ENCODE measurements at regions not wholly inside any gene's neighbourhood (a gene's known extent, or its start where the extent isn't known, plus 50 kb on each side); places are given as distances from the start of the nearest gene placed in this dataset.

DNA sequence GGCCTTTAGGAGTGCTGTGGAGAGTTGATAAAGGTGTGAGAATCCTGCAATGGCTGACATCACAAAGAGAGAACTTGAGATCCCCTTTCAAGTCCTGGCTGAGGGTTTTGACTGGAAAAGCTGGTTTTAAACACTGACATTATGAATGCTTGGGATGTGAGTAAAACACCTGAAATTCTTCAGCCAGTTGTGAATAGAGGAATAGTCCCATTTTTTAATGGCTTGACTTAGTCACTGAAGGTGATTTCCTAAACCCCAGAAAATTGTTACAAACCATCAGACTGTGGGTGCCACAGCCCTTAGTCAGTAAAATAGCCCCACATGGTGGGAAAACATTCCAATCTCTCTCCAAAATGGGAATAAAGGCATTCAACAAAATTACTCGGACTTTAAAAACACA lies 107.7 kb upstream of the LMO4 start:
- FAIRE-seq = no peak

DNA sequence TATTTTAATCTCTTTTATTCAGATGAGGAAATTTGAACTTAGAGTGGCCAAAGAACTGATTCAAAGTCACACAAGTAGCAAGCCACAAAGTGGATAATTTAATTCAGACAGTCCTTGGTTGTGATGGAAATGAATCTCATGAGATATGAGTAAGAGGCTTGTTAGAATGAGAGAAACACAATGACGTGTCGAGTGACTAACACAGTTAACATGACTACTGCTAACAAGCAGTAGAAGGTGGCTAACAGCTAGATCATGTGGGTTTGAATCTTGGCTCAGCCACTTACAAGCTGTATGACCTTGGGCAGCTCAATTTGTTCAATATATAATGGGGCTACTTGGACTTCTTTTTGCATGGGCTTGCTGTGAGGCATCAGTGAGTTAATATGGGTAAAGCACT lies 104.5 kb upstream of the LMO4 start:
- FAIRE-seq = peak; percentile 77

More for the DNA sequence above, 107.7 kb upstream of the LMO4 start:
- no peak for DNase-seq (ENCODE audit: low spot score)

DNA sequence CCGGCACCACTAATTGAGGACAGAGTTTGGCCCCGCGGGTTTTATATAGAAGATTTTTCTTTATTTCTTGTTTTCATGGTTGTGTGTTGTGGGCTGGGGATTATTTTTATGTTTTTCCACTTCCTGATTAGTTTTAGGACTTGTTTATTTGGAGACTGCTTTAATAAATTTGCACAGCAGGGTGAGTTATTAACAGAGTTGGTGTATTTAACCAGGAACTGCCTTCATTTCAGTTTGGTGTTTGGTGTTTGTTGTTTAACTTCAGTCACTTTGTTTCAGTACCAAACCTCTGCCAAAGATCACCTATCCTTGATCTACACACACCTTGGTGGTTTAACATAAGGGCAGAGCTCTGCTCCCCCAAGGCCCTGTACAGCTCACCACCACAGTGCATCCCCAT lies 103.5 kb upstream of the LMO4 start:
- DNase-seq (ENCODE audit: low spot score) (no peak), FAIRE-seq (no peak)

More for the DNA sequence above, 104.5 kb upstream of the LMO4 start:
- DNase-seq (ENCODE audit: low spot score) = peak; percentile 48

DNA sequence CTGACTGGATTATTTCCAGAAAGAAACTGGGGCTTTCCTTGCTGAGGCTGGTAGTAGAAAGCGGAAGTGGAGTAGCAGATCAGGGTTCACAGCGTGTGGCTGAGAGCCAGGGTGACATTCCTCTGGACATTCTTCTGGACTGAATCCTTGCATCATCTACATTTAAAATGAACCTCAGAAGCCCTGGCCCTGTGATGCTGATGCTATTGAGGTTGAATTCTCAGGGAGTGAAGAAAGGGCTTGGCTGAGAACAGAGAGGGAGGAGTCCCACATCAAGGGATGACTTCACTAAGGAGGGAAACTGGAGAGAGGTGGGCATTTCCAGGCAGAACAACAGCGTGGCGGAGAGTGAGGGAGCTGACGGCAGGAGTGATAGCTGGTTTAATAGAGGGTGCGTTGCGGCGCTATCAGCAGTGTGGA lies 102.3 kb upstream of the LMO4 start:
- FAIRE-seq (peak; percentile 13), DNase-seq (ENCODE audit: low spot score) (peak; percentile 87)

DNA sequence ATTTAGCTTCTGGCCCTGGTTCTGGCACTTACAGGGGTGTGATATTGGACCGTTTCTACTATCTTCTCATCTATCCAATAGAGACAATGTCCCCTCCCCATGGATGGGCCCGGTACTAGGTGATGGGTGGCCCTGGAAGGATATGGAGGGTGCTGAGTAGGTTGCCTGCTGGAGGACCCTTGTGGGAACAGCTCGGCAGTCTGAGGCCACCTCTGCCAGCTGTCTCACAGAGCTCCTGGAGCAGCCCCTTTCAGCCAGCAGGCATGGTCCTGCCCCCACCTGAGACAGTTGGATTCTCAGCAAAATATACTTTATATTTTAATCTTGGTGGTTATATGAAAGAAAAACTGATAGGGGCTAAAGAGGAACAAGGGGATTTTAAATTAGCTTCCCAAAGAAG lies 101.0 kb upstream of the LMO4 start:
- DNase-seq (ENCODE audit: low spot score) (no peak), FAIRE-seq (no peak)

DNA sequence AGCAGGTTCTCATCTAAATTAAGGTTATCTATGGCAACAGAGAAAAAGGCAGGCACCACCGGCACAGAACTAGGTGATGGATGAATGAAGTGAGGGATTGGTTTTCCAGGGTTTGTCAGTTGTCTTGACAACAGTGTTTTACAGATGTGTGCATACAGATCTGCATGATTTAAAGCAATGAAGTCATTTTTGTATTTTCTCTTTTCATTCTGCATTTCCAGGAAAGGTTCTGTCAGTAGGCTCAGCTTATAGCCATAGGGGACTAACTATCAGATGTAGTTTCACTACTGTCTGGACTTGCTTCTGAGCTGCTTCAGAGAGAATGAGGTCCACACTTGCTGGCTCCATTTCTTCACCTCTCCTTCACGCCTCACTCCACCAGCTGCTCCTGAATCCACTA lies 98.2 kb upstream of the LMO4 start:
- FAIRE-seq (no peak), DNase-seq (ENCODE audit: low spot score) (no peak)

DNA sequence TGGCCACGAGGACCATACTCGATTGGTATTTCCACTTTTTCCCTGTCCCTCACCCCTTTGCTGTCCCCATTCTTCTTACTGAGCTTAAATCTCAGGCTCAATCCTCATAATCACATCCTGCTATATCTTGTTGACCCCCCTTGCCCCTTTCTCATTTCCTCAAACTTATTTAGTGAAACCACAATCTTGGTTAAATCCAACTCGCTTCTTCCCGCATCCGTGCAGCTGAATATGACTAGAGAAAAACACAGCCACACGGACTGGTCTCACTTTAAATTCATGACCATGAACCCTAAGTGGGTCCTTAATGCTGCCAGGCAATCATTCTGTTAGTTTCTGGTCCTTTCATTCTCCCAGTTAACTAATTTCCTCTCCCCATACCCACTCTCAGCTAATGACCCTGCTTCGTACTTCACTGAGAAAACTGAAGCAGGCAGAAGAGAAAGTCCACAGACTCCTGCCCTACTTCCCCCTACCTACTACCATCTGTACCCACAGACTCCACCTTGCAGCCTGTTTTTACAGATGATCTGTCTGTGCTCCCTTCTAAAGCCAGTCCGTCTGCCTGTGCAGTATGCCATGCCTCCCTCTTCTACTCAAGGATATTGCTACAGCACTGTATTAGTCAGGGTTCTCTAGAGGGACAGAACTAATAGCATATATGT lies 96.8 kb upstream of the LMO4 start:
- DNase-seq (ENCODE audit: low spot score) = no peak
- no peak for FAIRE-seq

DNA sequence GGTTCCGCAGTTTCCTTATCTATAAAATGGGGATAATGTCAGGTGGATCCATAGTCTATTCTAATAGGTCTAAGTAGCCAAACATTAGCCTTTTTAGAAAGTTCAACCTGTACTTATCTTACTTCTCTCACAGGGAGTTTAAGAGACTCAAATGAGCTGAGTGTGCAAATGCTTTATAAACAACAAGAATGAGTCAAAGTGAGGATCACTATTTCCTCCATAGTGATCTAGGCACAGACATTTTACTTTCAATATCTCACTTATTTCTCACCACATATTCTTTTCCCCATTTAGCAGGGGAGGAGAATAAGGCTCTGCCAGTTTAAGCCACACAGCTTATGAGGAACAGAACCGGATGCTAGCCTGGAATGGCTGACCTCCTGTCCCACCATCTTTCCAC lies 92.1 kb upstream of the LMO4 start:
- no peak for FAIRE-seq
- no peak for DNase-seq (ENCODE audit: low spot score)

DNA sequence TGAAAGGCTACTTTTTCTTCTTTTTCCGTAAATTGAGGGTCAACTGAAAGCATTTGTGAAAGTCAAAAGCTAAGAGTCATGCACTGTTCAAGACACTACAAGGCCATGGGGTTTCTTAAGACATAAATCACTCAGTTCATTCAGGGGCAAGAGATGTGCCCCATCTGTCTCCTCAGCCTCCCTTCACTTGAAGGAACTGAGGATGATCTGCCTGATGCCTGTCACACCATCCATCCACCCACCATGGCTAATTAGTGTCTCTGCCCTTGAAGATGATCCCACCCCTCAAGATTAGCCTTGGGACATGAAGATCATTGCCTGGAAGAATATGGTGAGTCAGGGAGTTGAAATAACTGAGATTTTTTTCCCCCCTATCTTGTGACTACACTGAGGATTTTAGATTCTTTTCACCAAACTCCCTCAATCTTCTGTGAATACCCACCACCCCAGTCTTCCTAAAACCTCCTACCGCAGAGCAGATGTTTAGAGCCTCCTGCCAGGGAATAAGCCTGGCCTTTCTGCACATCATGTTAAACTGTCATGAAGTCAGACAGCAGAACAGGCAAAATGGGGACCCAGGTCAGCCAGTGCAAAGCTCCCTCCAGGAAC lies 88.6 kb upstream of the LMO4 start:
- DNase-seq (ENCODE audit: low spot score) = no peak
- no peak for FAIRE-seq

DNA sequence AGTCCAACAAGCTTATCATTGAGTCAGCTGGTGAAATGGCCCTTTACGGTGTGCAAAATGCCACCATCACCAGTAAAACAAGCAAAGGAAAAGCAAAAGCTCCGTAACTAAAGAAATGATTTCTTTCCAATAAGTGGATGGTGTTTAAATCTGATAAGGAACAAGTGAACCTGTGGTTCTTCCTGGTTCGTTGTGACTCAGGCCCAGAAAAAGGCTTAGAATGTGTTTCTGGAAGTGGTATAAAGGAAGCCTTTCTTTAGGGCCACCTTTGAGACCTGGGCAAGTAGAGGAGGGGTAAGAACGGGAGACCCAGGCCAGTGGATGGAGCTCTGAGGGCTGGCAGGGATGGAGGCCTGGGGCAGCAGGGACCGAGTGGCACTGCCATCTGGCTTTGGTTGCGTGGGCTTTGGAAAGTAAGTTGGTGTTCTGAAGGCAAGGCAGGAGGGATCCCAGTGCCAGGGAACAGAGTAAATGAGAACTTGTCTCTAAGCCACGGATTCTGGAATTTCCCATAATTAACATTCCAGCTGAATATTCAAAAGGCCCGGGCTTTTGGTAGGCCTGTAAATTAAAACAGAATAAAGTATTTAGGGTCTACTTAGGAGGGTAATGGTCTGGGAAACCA lies 87.9 kb upstream of the LMO4 start:
- FAIRE-seq (no peak), DNase-seq (ENCODE audit: low spot score) (no peak)

DNA sequence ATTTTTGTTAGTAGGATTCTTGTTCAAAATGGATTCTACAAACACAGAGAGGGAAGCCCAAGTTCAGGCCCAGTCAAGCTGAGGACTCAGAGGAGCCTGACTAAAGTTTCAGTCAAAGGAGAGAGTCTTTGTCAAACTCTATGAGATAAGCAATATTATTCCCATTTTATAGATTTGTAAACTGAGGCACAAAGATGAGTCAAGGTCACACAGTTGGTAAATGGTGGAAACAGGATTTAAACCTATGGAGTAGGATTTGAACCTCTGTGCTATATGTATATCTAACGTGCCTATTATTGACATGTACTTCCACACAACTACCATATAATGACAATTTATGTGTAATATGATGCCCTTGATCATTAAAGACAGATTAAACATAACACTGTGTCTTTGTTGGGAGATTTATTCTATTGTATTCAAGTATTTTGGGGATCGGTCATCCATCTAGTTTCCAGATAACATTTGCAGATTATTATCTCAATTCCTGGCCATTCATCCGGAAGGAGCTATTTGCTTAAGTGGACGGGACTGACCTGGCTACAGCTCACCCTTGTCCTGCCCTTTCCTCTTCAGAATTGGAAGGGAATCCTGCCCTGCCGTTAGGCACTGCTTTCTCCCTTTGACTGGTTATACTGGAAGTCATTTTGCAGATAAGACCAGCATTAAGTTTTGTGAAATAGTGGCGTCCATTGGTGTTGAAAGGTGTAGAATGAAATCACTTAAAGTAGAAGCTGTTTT lies 86.1 kb upstream of the LMO4 start:
- DNase-seq (ENCODE audit: low spot score) (no peak), FAIRE-seq (no peak)

DNA sequence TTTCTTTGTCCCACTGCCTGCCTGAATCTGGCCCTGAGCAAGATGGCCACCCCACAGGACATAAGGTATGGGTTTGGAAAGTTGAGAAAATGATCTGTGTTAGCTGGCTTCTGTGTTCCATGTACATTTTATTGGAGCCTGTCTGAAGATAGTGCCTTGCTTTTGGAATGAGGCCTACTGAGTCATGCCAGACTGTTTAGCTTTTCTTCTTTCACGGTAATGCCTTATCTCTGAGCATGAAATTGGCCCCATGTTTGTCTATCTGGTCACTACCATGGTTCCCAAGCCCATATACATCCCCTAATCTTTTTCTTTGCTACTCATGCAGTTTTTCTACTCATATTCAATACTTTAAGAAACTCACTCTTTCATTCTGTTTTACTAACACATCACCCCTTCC lies 85.1 kb upstream of the LMO4 start:
- FAIRE-seq = no peak
- no peak for DNase-seq (ENCODE audit: low spot score)

DNA sequence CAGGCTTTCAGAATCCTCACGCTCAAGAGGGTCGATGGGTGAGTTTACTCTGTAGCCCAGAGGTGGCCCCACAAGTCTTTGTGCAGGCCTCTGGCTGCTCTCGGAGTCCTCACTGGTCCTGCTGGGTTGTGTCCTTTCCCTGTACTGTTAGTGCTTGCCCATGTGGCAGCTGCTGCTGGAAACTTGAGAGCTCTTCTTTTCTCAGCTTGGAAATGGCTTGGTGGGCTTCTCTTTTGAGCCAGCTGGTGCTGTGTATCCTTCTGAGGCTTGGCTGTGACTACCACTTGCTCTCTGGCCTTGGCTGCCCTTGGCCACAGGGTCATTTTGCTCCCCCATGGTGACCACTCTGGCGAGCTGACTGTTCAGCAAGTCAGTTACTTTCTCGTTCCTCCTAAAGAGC lies 82.2 kb upstream of the LMO4 start:
- FAIRE-seq (no peak), DNase-seq (ENCODE audit: low spot score) (no peak)

DNA sequence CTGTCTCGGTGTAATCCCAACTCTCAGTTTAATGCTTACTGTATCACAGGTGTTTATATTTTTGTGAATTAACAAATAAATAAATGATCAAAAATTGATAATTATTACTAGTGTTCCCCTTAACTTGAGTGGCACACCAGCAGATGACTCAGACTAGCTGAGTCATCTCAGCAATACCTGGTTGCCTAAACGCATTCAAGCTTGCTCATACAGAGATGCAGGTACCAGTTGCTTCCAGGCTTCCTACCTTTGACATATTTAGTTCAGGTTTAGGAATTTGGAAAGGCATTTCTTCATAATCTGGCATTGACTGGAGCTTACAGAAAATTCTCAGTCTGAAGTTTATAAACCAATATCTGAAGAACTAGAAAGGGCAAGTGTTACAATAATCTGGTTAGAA lies 78.9 kb upstream of the LMO4 start:
- no peak for DNase-seq (ENCODE audit: low spot score)
- no peak for FAIRE-seq

DNA sequence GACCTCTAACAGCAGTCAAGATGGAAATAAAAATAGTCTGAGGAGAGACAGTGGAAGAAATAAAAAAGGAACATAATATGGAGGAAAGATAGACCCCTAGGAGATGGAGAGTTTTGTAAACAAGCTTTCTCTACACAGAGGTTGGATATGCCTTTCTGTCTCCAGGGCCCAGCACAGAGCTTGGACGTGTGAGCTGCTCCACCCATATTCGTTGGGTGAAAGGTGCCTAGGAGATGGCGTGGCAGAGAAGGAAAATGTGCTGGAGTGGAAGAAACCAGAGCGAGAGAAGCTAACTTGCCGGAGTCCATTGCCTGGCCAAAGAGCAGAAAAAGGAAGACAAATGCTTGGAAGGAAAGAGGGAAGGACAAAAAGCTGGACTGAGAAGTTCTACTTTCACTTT lies 78.3 kb upstream of the LMO4 start:
- FAIRE-seq = no peak

DNA sequence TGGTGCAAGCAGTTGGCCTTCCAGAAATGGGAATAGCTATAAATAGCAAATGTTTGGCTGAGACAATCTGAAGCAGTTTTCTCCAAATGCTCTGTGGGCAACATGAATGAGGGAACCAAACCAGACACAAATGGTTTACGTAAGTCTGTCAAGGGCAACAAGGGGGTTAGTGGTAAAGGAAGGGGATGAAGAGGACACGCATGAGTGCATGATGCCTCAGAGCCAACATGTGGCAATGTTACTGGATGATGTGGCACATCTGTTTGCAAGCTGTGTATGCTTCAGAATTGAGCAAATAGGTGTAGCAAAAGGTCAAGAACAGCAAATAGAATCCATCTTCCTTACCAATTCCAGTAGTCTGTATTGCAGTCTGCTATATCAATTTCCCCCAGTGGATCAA lies 76.3 kb upstream of the LMO4 start:
- FAIRE-seq (no peak), DNase-seq (ENCODE audit: low spot score) (no peak)

More for the DNA sequence above, 78.3 kb upstream of the LMO4 start:
- DNase-seq (ENCODE audit: low spot score) = no peak

DNA sequence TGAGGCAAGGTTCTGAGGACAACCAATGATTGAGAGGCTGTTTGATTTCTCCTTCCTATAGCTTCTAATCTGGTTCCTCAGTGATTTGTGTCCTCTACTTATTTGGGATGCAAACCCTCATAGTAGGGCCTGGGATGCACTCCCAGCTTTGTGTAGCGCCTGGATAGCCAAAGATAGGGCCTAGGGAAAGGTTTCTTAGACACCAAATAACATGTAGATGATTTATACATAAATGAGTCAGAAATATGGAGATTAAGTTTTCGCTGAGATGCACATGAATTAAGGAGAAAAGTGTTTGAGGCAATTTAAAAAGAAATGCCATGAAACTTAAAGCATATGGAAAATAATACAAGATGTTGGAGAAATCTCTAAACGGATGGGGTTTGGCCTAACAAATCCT lies 66.0 kb upstream of the LMO4 start:
- FAIRE-seq (no peak), DNase-seq (ENCODE audit: low spot score) (no peak)

DNA sequence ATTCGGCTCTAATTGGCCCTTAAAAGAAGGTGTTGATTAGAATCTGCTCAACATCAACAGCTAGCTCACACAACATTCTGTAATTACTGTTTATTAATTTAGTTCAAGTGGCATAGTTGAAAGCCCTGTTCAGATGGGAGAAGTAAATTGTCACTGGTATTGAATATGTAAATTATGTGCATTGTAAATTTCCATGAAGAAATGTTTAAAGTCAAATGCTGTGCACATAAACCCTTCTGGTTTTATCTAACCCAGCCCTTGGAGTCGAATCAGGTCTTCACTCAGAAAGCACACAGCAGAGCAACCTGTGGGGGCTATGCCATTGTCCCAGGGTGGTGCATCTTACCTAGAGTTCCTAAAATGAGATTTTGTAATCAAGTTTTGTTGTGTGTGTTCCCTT lies 65.4 kb upstream of the LMO4 start:
- DNase-seq (ENCODE audit: low spot score) (no peak), FAIRE-seq (no peak)

DNA sequence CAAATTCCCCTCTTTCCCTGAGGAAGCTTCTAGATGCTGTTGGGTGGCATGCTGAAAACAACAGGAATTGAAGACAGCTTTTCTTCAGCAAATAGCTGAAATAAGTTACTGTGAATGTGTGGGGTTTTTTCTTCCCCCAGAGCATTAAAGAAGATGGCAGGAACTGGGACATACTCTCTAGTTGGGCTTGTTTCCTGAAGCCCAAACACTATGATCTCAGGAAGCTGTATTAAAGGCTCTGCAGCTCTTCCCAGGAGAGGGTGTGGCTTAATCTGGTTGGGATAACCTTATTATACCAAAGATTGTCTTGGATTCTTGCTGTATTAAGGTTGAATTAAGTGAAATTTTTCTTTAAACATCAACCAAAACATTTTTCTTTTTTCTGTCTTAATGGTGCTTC lies 64.9 kb upstream of the LMO4 start:
- DNase-seq (ENCODE audit: low spot score) (no peak), FAIRE-seq (no peak)

DNA sequence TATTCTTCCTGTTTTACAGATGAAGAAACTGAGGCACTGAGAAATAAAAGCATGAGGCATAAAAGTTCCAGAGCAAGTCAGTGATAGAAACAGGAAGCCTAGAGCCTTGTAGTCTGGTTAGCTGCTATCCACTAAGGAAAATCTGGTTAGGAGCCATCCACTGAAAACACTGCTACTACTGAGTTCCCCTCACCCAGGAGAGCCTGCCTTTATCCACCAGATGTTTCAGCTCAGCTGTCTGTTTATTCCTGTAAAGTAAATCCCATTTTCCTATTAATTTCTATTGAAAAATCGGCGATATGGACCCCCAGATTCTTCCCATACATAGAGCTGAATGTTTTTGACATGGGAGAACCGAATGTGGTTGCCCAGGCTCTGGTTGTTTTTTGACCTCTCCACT lies 63.7 kb upstream of the LMO4 start:
- FAIRE-seq (no peak), DNase-seq (ENCODE audit: low spot score) (no peak)

DNA sequence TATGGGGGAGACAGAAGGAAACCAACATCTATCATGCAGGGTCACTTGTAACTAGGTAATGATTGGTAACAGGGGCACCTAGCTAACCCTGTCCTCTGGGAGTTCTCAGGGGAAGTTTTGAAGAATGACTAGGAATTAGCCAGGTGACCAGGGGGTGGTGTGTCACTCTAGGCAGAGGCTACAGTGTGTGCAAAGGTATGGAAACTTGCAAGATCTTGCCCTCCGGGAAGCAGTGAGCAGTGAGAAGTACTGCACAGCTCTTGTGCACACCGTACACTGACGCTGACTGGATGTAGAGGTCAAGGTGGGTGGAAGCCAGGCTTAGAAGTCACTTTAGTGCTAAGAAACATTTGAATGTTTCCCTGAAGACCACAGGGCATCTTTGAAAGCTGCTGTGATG lies 62.9 kb upstream of the LMO4 start:
- FAIRE-seq (no peak), DNase-seq (ENCODE audit: low spot score) (no peak)

DNA sequence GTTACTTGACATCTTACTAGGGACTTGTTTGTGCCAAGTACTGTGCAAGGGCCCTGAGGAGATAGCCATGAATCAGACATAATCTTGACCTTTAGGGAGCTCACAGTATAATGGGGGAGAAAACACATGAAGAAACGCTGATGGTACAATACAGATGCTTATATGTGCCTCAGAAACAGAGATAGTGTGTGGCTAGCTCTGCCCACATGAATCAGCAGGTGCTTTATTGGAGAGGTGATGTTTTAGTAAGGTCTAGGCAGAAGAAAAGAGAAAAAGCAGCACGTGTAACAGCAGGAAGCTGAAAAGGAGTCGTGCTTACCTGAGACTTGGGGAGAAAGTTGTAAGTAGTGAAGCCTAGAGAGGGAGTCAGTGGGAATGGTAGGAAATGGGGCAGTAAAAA lies 60.6 kb upstream of the LMO4 start:
- DNase-seq (ENCODE audit: low spot score) (no peak), FAIRE-seq (no peak)
